ENCODE measurements at regions not wholly inside any gene's neighbourhood (a gene's known extent, or its start where the extent isn't known, plus 50 kb on each side); places are given as distances from the start of the nearest gene placed in this dataset.

GRCh38 chr10:113479346-113480080 lies 73.3 kb upstream of the HABP2 start:
- peaks cover 6% of the 10 kb centered on the region; the same call in 1 of the 2 replicates for H3K27me3 ChIP-seq (ENCODE audit: insufficient read depth, low read length)
- H4K20me1 ChIP-seq (ENCODE audit: insufficient read depth, low read length), result no peaks in the 10 kb centered on the region
- H3K27ac ChIP-seq (ENCODE audit: low read depth, low read length, poor library complexity, severe bottlenecking), result no peak overlapping the region
- H3K4me2 ChIP-seq (ENCODE audit: low read length), result no peak overlapping the region
- no peak overlapping the region for H3K4me3 ChIP-seq (ENCODE audit: low read depth, low read length, poor library complexity, severe bottlenecking)
- H2AFZ ChIP-seq (ENCODE audit: low read length), result no peak overlapping the region
- TF ChIP-seq EZH2 (IDR thresholded peaks at IDR 0.05; ENCODE audit: borderline replicate concordance, low read length) (no peak), CTCF (IDR thresholded peaks at IDR 0.05; ENCODE audit: low read length) (no peak)
- no peak overlapping the region for H3K9ac ChIP-seq (ENCODE audit: low read length)
- no peaks in the 10 kb centered on the region for H3K79me2 ChIP-seq (ENCODE audit: insufficient read depth, low read length)
- H3F3A ChIP-seq (ENCODE audit: insufficient read depth, low read length), result no peaks in the 10 kb centered on the region
- H3K9me2 ChIP-seq (ENCODE audit: low read depth, low read length), result no peaks in the 10 kb centered on the region
- peaks cover 7% of the 10 kb centered on the region; the same call in 1 of the 2 replicates for H3K9me3 ChIP-seq (ENCODE audit: low read length)
- no peaks in the 10 kb centered on the region; the same call in 1 of the 2 replicates for H3K36me3 ChIP-seq (ENCODE audit: insufficient read depth, low read length)
- H3K4me1 ChIP-seq (ENCODE audit: insufficient read depth, low read length, severe bottlenecking), result no peaks in the 10 kb centered on the region

GRCh38 chr10:113480081-113480360 lies 72.8 kb upstream of the HABP2 start:
- Histone ChIP-seq H3K79me2 (ENCODE audit: insufficient read depth, low read length) (no peaks in the 10 kb centered on the region), H3K4me2 (ENCODE audit: low read length) (no peak overlapping the region), H3K4me1 (ENCODE audit: insufficient read depth, low read length, severe bottlenecking) (no peaks in the 10 kb centered on the region), H3F3A (ENCODE audit: insufficient read depth, low read length) (no peaks in the 10 kb centered on the region), H3K27me3 (ENCODE audit: insufficient read depth, low read length) (peaks cover 6% of the 10 kb centered on the region; the same call in 1 of the 2 replicates), H3K9ac (ENCODE audit: low read length) (no peak overlapping the region), H3K9me3 (ENCODE audit: low read length) (peaks cover 7% of the 10 kb centered on the region; the same call in 1 of the 2 replicates), H4K20me1 (ENCODE audit: insufficient read depth, low read length) (no peaks in the 10 kb centered on the region), H3K27ac (ENCODE audit: low read depth, low read length, poor library complexity, severe bottlenecking) (no peak overlapping the region), H2AFZ (ENCODE audit: low read length) (no peak overlapping the region), H3K4me3 (ENCODE audit: low read depth, low read length, poor library complexity, severe bottlenecking) (no peak overlapping the region), H3K36me3 (ENCODE audit: insufficient read depth, low read length) (no peaks in the 10 kb centered on the region; the same call in 1 of the 2 replicates), H3K9me2 (ENCODE audit: low read depth, low read length) (no peaks in the 10 kb centered on the region)
- no peak for TF ChIP-seq CTCF (IDR thresholded peaks at IDR 0.05; ENCODE audit: low read length)
- no peak for TF ChIP-seq EZH2 (IDR thresholded peaks at IDR 0.05; ENCODE audit: borderline replicate concordance, low read length)

GRCh38 chr10:113480851-113481502 lies 71.9 kb upstream of the HABP2 start:
- Histone ChIP-seq H3K36me3 (ENCODE audit: insufficient read depth, low read length) (no peaks in the 10 kb centered on the region; the same call in 1 of the 2 replicates), H3K4me2 (ENCODE audit: low read length) (no peak overlapping the region), H3F3A (ENCODE audit: insufficient read depth, low read length) (no peaks in the 10 kb centered on the region), H3K27me3 (ENCODE audit: insufficient read depth, low read length) (peaks cover 6% of the 10 kb centered on the region; the same call in 1 of the 2 replicates), H3K9ac (ENCODE audit: low read length) (no peak overlapping the region), H3K9me3 (ENCODE audit: low read length) (peaks cover 7% of the 10 kb centered on the region; the same call in 1 of the 2 replicates), H4K20me1 (ENCODE audit: insufficient read depth, low read length) (no peaks in the 10 kb centered on the region), H3K4me1 (ENCODE audit: insufficient read depth, low read length, severe bottlenecking) (no peaks in the 10 kb centered on the region), H3K9me2 (ENCODE audit: low read depth, low read length) (no peaks in the 10 kb centered on the region), H3K79me2 (ENCODE audit: insufficient read depth, low read length) (no peaks in the 10 kb centered on the region), H2AFZ (ENCODE audit: low read length) (no peak overlapping the region), H3K27ac (ENCODE audit: low read depth, low read length, poor library complexity, severe bottlenecking) (no peak overlapping the region), H3K4me3 (ENCODE audit: low read depth, low read length, poor library complexity, severe bottlenecking) (no peak overlapping the region)
- TF ChIP-seq CTCF (IDR thresholded peaks at IDR 0.05; ENCODE audit: low read length) (no peak), EZH2 (IDR thresholded peaks at IDR 0.05; ENCODE audit: borderline replicate concordance, low read length) (no peak)

Data from OCI-LY1 (cell line).